ENCODE measurements at regions not wholly inside any gene's neighbourhood (a gene's known extent, or its start where the extent isn't known, plus 50 kb on each side); places are given as distances from the start of the nearest gene placed in this dataset.

DNA sequence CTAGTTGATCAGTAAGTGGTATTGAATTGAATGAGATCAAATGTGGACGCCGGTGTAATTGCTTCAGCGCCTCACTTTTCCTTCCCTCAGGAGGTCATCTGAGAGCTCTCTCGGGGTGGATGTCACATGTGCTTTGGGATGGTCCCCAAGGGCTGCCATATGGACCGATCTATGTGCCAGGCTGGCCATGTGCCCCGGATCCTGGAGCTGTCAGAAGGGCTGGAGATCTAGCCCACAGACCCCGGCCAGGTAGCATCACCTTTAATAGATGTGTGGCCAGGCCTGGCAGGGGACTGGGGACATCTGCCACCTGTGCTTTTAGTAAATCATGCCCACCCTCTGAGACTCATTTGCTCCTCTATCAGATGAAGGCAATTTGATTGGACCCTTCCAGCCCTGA lies 95.3 kb upstream of the CRHR1 start:
- TF ChIP-seq, protein P1, sequence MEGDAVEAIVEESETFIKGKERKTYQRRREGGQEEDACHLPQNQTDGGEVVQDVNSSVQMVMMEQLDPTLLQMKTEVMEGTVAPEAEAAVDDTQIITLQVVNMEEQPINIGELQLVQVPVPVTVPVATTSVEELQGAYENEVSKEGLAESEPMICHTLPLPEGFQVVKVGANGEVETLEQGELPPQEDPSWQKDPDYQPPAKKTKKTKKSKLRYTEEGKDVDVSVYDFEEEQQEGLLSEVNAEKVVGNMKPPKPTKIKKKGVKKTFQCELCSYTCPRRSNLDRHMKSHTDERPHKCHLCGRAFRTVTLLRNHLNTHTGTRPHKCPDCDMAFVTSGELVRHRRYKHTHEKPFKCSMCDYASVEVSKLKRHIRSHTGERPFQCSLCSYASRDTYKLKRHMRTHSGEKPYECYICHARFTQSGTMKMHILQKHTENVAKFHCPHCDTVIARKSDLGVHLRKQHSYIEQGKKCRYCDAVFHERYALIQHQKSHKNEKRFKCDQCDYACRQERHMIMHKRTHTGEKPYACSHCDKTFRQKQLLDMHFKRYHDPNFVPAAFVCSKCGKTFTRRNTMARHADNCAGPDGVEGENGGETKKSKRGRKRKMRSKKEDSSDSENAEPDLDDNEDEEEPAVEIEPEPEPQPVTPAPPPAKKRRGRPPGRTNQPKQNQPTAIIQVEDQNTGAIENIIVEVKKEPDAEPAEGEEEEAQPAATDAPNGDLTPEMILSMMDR (IDR thresholded peaks at IDR 0.05): no peak
- no peak for TF ChIP-seq EZH2 (IDR thresholded peaks at IDR 0.05; ENCODE audit: borderline replicate concordance, insufficient read depth, low read depth, low read length, poor library complexity, severe bottlenecking)
